Bone marrow (tissue), 2 donors: ENCODE measurements at regions not wholly inside any gene's neighbourhood (a gene's known extent, or its start where the extent isn't known, plus 50 kb on each side); places are given as distances from the start of the nearest gene placed in this dataset.

Experiments
- DNase-seq, 2 donors: peaks; one replicate each; lab custom pipeline; 2025; lab: John Stamatoyannopoulos, UW

- no peak for DNase-seq
Observed at GRCh38 chr15:95370291-95370690, 960.2 kb upstream of the NR2F2 start.

GRCh38 chr15:95371664-95372063 is 958.8 kb upstream of the NR2F2 start:
- DNase-seq = no peak

GRCh38 chr15:95375281-95375680 is 955.2 kb upstream of the NR2F2 start:
- DNase-seq = no peak

- no peak for DNase-seq
Observed at GRCh38 chr15:95377258-95377852, 953.1 kb upstream of the NR2F2 start.

GRCh38 chr15:95394186-95395067 is 936.1 kb upstream of the NR2F2 start:
- DNase-seq = no peak

- DNase-seq = no peak
Observed at GRCh38 chr15:95400428-95400827, 930.1 kb upstream of the NR2F2 start.

GRCh38 chr15:95401587-95401986 is 928.9 kb upstream of the NR2F2 start:
- DNase-seq = no peak

- no peak for DNase-seq
Observed at GRCh38 chr15:95405447-95405846, 925.1 kb upstream of the NR2F2 start.

- DNase-seq = no peak
Observed at GRCh38 chr15:95407534-95407933, 923.0 kb upstream of the NR2F2 start.

- no peak for DNase-seq
Observed at GRCh38 chr15:95409211-95409610, 921.3 kb upstream of the NR2F2 start.

- DNase-seq = no peak
Observed at GRCh38 chr15:95409626-95410310, 920.7 kb upstream of the NR2F2 start.

GRCh38 chr15:95410757-95411156 is 919.7 kb upstream of the NR2F2 start:
- no peak for DNase-seq

- no peak for DNase-seq
Observed at GRCh38 chr15:95416576-95416975, 913.9 kb upstream of the NR2F2 start.

GRCh38 chr15:95417761-95418160 is 912.7 kb upstream of the NR2F2 start:
- DNase-seq = no peak

- no peak for DNase-seq
Observed at GRCh38 chr15:95422255-95422654, 908.2 kb upstream of the NR2F2 start.

- DNase-seq = no peak
Observed at GRCh38 chr15:95425859-95426258, 904.6 kb upstream of the NR2F2 start.

- DNase-seq = no peak
Observed at GRCh38 chr15:95429345-95429744, 901.2 kb upstream of the NR2F2 start.

GRCh38 chr15:95431518-95431917 is 899.0 kb upstream of the NR2F2 start:
- no peak for DNase-seq

- DNase-seq = no peak
Observed at GRCh38 chr15:95432878-95433405, 897.6 kb upstream of the NR2F2 start.

- DNase-seq = no peak
Observed at GRCh38 chr15:95439922-95440376, 890.6 kb upstream of the NR2F2 start.

- no peak for DNase-seq
Observed at GRCh38 chr15:95440712-95441111, 889.8 kb upstream of the NR2F2 start.

GRCh38 chr15:95442107-95442719 is 888.3 kb upstream of the NR2F2 start:
- DNase-seq = no peak
